ENCODE measurements at regions not wholly inside any gene's neighbourhood (a gene's known extent, or its start where the extent isn't known, plus 50 kb on each side); places are given as distances from the start of the nearest gene placed in this dataset.

DNA sequence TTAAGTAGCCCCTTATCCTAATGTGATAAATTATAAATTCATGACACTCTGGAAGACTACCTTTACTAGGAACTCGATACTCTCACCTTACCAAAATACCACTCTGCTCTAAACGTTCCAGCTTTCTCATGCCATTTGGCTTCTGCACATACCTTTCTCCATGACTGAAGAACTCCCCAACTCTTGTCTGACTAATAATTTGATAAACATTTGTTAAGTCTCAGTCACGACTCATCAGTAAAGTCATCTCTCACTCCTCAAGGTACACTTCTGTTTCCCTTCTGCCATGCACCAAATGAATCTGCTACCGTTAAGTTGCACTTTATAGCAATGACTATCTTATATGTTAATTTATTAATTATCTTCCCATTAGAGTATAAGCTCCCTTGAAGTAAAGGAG lies 498.3 kb upstream of the NOVA1 start:
- TF ChIP-seq, protein P1, sequence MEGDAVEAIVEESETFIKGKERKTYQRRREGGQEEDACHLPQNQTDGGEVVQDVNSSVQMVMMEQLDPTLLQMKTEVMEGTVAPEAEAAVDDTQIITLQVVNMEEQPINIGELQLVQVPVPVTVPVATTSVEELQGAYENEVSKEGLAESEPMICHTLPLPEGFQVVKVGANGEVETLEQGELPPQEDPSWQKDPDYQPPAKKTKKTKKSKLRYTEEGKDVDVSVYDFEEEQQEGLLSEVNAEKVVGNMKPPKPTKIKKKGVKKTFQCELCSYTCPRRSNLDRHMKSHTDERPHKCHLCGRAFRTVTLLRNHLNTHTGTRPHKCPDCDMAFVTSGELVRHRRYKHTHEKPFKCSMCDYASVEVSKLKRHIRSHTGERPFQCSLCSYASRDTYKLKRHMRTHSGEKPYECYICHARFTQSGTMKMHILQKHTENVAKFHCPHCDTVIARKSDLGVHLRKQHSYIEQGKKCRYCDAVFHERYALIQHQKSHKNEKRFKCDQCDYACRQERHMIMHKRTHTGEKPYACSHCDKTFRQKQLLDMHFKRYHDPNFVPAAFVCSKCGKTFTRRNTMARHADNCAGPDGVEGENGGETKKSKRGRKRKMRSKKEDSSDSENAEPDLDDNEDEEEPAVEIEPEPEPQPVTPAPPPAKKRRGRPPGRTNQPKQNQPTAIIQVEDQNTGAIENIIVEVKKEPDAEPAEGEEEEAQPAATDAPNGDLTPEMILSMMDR (IDR thresholded peaks at IDR 0.05) = no peak

DNA sequence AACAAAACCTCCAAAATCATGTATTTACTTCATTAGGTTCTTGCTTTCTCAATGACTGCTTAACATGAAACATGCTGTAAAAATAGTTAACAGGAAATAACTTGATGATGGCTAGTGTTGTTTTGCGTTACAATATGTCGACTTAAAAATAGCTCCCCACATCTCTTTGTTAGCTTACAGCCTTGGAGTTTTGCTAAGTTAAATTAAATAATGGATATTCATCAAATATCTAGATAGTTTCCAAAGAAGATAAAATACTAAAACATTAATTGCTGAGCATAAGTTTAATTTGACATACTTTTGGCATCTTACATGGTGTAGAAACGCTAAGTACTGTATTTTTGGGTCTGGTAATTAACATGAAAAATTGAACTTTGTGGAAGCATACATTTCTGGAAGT lies 500.6 kb upstream of the NOVA1 start:
- TF ChIP-seq, protein P1 (IDR thresholded peaks at IDR 0.05) = no peak

DNA sequence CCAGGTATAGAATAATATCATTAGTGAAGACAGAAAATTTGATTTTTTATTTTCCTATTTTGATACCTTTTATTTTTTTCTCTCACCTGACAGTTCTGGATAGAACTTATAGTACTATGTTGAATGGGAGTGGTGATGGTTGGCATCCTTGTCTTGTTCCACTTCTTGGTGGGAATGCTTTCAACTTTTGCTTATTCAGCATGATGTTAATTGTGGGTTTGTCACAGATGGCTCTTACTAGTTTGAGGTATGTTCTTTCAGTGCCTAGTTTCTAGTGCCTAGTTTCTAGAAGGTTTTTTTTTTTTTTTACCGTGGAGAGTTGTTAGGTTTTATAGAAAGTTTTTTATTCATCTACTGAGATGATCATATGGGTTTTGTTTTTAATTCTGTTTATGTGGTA lies 516.3 kb upstream of the NOVA1 start:
- TF ChIP-seq, protein P1 (IDR thresholded peaks at IDR 0.05) = no peak

DNA sequence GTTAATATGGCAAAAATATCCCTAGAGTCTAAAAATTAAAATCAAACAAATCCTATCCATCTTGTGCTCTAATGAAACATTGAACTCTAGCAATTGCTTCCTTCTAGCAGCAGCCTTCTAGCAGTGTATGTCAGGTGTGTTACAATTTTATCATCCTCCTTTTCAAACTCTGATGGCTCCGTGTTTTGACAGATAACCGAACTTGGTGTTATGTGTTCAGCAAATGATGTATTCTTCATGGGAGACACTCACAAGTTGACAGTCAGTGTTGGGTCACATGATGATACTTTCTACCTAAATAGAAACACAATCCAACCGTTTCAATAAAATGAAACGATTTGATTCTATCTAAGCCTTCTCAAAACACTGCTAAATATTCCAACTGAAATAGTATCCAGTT lies 525.3 kb upstream of the NOVA1 start:
- TF ChIP-seq, protein P1 (IDR thresholded peaks at IDR 0.05) = no peak

DNA sequence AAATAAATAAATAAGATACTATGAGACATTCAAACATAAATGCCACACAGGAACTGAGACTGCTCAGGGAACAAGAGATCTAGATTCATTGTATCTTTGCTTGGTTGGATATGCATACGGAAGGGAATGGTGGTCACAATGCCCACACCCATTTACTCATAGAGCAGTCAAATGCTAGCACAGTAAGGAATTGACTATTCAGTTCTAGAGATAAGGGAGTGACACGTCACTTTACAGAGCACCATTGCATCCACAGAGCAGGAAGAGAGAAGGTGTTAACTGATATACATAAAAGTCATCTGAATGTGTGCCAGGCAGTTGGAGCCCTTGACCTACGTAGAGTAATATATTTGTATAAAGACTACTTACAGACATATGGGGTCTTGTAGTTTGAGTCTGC lies 530.0 kb upstream of the NOVA1 start:
- TF ChIP-seq, protein P1 (IDR thresholded peaks at IDR 0.05) = no peak

DNA sequence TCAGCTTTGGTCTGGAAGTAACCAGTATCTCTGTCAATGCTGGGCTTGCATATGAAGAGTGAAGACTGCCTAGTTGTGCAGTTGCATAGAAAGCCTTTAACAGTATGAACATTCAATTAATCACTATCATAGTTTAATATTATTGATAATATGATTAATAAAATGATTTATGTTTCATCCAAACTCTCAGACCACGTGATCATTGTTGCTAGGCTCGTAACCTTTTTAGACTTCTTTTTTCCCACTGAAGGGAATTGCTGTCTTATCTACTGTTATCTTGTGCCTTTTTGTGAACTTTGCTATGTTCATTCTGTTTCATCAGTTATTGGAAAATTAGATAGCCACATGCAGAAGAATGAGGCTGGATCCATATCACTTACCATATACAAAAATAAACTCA lies 536.4 kb upstream of the NOVA1 start:
- TF ChIP-seq, protein P1 (IDR thresholded peaks at IDR 0.05) = no peak

DNA sequence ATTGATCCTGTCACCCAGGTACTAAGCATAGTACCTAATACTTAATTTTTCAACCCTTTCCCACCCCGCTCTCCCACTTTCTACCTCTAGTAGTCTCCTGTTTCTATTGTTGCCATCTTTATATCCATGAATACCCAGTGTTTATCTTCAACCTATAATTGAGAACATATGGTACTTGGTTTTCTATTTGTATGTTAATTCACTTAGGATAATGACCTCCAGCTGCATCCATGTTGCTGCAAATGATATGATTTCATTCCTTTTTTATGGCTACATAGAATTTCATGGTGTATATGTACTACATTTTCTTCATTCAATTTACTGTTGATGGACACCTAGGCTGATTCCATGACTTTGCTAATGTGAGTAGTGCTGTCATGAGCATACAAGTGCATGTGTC lies 547.3 kb upstream of the NOVA1 start:
- TF ChIP-seq, protein P1 (IDR thresholded peaks at IDR 0.05) = no peak

DNA sequence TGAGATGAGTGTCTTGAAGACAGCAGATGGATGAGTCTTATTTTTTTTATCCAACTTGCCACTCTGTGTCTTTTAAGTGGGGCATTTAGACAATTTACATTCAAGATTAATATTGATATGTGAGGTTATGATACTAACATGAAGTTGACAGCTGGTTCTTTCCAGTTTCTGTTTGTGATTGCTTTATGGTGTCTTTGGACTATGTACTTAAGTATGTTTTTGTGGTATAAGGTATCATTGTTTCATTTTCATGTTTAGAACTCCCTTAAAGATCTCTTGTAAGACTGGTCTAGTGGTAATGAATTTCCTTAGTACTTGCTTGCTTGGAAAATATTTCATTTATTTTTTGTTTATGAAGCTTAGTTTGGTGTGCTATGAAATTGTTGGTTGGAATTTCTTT lies 550.3 kb upstream of the NOVA1 start:
- TF ChIP-seq, protein P1 (IDR thresholded peaks at IDR 0.05) = no peak

Data from LNCAP (cell line).